Esophagus squamous epithelium (tissue), 4 donors: ENCODE measurements at regions not wholly inside any gene's neighbourhood (a gene's known extent, or its start where the extent isn't known, plus 50 kb on each side); places are given as distances from the start of the nearest gene placed in this dataset.

Source experiments
- POLR2A ChIP-seq, 4 donors: fragments of 450-650 bp; IDR thresholded peaks; one replicate each; pipeline ENCODE4 v1.6.1; 2017; ENCODE audit warnings: antibody characterized with exemption in 4 of 4, mild to moderate bottlenecking in 4 of 4, moderate library complexity in 3 of 4
- TF ChIP-seq, protein P1 (sequence below), 6 experiments: fragments of 450-650 bp in 4 of 6; fragments of 200-600 bp in 2 of 6; sonication (generic) in 2 of 6; IDR thresholded peaks; one replicate each; pipeline ENCODE4 v1.5.1; 2016 to 2019; ENCODE audit warnings: antibody characterized with exemption in 6 of 6, mild to moderate bottlenecking in 4 of 6, moderate library complexity in 4 of 6

- TF ChIP-seq, protein P1, sequence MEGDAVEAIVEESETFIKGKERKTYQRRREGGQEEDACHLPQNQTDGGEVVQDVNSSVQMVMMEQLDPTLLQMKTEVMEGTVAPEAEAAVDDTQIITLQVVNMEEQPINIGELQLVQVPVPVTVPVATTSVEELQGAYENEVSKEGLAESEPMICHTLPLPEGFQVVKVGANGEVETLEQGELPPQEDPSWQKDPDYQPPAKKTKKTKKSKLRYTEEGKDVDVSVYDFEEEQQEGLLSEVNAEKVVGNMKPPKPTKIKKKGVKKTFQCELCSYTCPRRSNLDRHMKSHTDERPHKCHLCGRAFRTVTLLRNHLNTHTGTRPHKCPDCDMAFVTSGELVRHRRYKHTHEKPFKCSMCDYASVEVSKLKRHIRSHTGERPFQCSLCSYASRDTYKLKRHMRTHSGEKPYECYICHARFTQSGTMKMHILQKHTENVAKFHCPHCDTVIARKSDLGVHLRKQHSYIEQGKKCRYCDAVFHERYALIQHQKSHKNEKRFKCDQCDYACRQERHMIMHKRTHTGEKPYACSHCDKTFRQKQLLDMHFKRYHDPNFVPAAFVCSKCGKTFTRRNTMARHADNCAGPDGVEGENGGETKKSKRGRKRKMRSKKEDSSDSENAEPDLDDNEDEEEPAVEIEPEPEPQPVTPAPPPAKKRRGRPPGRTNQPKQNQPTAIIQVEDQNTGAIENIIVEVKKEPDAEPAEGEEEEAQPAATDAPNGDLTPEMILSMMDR (IDR thresholded peaks at IDR 0.05) = no peak
- no peak for TF ChIP-seq POLR2A (IDR thresholded peaks at IDR 0.05)
Measured at GRCh38 chr16:72626623-72627022, 421.3 kb downstream of the ZFHX3 start.
